Endothelial cell of umbilical vein (primary cell): ENCODE measurements at regions not wholly inside any gene's neighbourhood (a gene's known extent, or its start where the extent isn't known, plus 50 kb on each side); places are given as distances from the start of the nearest gene placed in this dataset.

Source experiments
- EZH2 ChIP-seq: IDR thresholded peaks from 2 replicates; pipeline ENCODE4 v1.6.1; 2012; ENCODE audit warnings: borderline replicate concordance, low read depth, mild to moderate bottlenecking, moderate library complexity, low read length, inconsistent platforms; ENCODE audit not compliant: severe bottlenecking
- GATA2 ChIP-seq: IDR thresholded peaks from 2 replicates; pipeline ENCODE4 v1.7.0; 2011; ENCODE audit warnings: low read depth, mild to moderate bottlenecking, moderate library complexity, mixed read lengths, low read length; ENCODE audit not compliant: insufficient read length, insufficient read depth
- MYC ChIP-seq: IDR thresholded peaks from one replicate; pipeline ENCODE4 v1.6.1; 2011; ENCODE audit warnings: mild to moderate bottlenecking, low read depth, low read length
- POLR2A ChIP-seq: IDR thresholded peaks from 2 replicates; pipeline ENCODE4 v1.6.1; 2012; ENCODE audit warnings: low read depth, mild to moderate bottlenecking, control low read depth, low read length
- POLR2AphosphoS5 ChIP-seq: IDR thresholded peaks from 2 replicates; pipeline ENCODE4 v1.6.1; 2012; ENCODE audit warnings: low read depth, mild to moderate bottlenecking, control low read depth, low read length, moderate library complexity; ENCODE audit not compliant: insufficient read depth
- TF ChIP-seq, protein P1 (sequence below), 2 donors: IDR thresholded peaks; 1 replicate in 1 of 2; 2 replicates in 1 of 2; pipeline ENCODE4 v1.5.1; 2011; ENCODE audit warnings: low read length in 2 of 2, mild to moderate bottlenecking in 2 of 2, moderate library complexity in 2 of 2, control low read depth in 1 of 2, inconsistent platforms in 1 of 2, low read depth in 1 of 2; ENCODE audit not compliant: insufficient read depth in 1 of 2; ENCODE audit errors: extremely low read depth in 1 of 2
- TF ChIP-seq, protein P2 (sequence below): IDR thresholded peaks from 2 replicates; pipeline ENCODE4 v1.6.1; 2011; ENCODE audit not compliant: insufficient read depth, insufficient read length

DNA sequence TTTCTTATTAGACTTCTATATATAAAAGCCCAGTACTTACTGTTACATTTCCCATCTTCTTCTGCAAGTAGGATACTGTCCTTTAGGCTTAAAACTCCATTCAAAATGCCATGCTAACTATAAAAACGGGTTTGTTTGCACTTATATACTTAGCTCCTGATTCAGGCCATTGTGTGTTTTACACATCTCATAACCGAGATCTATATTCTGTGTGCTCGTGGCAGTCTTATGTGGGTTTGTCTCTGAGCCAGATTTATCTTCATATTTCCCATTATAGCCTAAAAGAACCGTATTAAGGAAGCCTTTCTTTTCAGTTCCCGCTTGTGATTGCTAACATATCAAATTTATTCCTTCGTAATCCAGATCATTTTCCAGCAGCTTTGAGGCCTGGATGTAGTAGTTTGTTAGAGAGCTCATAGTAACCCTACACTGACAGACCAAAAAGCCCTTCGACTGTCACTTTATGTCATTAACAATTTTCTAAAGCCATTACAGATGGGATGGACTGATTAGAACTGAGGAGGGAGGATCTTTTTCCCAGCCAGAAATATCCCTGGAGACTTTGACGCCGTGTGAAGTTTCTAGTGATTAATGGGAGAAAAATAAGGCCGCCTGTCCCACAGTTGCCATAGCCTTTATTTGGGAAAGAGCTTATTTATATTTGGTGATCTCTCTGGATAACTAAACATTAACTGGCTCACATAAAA lies 508.5 kb downstream of the FOXG1 start:
- TF ChIP-seq, protein P1, sequence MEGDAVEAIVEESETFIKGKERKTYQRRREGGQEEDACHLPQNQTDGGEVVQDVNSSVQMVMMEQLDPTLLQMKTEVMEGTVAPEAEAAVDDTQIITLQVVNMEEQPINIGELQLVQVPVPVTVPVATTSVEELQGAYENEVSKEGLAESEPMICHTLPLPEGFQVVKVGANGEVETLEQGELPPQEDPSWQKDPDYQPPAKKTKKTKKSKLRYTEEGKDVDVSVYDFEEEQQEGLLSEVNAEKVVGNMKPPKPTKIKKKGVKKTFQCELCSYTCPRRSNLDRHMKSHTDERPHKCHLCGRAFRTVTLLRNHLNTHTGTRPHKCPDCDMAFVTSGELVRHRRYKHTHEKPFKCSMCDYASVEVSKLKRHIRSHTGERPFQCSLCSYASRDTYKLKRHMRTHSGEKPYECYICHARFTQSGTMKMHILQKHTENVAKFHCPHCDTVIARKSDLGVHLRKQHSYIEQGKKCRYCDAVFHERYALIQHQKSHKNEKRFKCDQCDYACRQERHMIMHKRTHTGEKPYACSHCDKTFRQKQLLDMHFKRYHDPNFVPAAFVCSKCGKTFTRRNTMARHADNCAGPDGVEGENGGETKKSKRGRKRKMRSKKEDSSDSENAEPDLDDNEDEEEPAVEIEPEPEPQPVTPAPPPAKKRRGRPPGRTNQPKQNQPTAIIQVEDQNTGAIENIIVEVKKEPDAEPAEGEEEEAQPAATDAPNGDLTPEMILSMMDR (IDR thresholded peaks at IDR 0.05; ENCODE audit: extremely low read depth in 1 of 2, insufficient read depth in 1 of 2, low read depth in 1 of 2, low read length in 2 of 2), result no peak
- TF ChIP-seq POLR2A, result no peak
- no peak for TF ChIP-seq EZH2
- TF ChIP-seq MYC, result no peak
- no peak for TF ChIP-seq GATA2
- TF ChIP-seq, protein P2, sequence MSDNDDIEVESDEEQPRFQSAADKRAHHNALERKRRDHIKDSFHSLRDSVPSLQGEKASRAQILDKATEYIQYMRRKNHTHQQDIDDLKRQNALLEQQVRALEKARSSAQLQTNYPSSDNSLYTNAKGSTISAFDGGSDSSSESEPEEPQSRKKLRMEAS, result no peak
- no peak for TF ChIP-seq POLR2AphosphoS5
